ENCODE measurements at regions not wholly inside any gene's neighbourhood (a gene's known extent, or its start where the extent isn't known, plus 50 kb on each side); places are given as distances from the start of the nearest gene placed in this dataset.

GRCh38 chr1:5568321-5568720 is 423.9 kb downstream of the NPHP4 start:
- no peak for DNase-seq (ENCODE audit: low read depth)

- DNase-seq (ENCODE audit: low read depth), result no peak
Measured at GRCh38 chr1:5567839-5568238, 424.4 kb downstream of the NPHP4 start.

- DNase-seq (ENCODE audit: low read depth), result no peak
Measured at GRCh38 chr1:5566924-5567323, 425.3 kb downstream of the NPHP4 start.

- DNase-seq (ENCODE audit: low read depth), result no peak
Measured at GRCh38 chr1:5565281-5566125, 426.7 kb downstream of the NPHP4 start.

- DNase-seq (ENCODE audit: low read depth), result no peak
Measured at GRCh38 chr1:5564578-5565257, 427.5 kb downstream of the NPHP4 start.

- DNase-seq (ENCODE audit: low read depth), result no peak
Measured at GRCh38 chr1:5563861-5564577, 428.2 kb downstream of the NPHP4 start.

GRCh38 chr1:5562769-5563168 is 429.5 kb downstream of the NPHP4 start:
- no peak for DNase-seq (ENCODE audit: low read depth)

GRCh38 chr1:5562331-5562730 is 429.9 kb downstream of the NPHP4 start:
- no peak for DNase-seq (ENCODE audit: low read depth)

- no peak for DNase-seq (ENCODE audit: low read depth)
Measured at GRCh38 chr1:5559078-5559477, 433.1 kb downstream of the NPHP4 start.

GRCh38 chr1:5555853-5556252 is 436.4 kb downstream of the NPHP4 start:
- no peak for DNase-seq (ENCODE audit: low read depth)

- DNase-seq (ENCODE audit: low read depth), result no peak
Measured at GRCh38 chr1:5554784-5555183, 437.4 kb downstream of the NPHP4 start.

- DNase-seq (ENCODE audit: low read depth), result no peak
Measured at GRCh38 chr1:5554111-5554510, 438.1 kb downstream of the NPHP4 start.

GRCh38 chr1:5552787-5553484 is 439.3 kb downstream of the NPHP4 start:
- DNase-seq (ENCODE audit: low read depth), result no peak

GRCh38 chr1:5551274-5551975 is 440.8 kb downstream of the NPHP4 start:
- DNase-seq (ENCODE audit: low read depth), result no peak

GRCh38 chr1:5548266-5548665 is 444.0 kb downstream of the NPHP4 start:
- DNase-seq (ENCODE audit: low read depth), result no peak

- no peak for DNase-seq (ENCODE audit: low read depth)
Measured at GRCh38 chr1:5543235-5543634, 449.0 kb downstream of the NPHP4 start.

GRCh38 chr1:5532811-5533210 is 459.4 kb downstream of the NPHP4 start:
- no peak for DNase-seq (ENCODE audit: low read depth)

- DNase-seq (ENCODE audit: low read depth), result no peak
Measured at GRCh38 chr1:5526822-5527551, 465.2 kb downstream of the NPHP4 start.

GRCh38 chr1:5526385-5526750 is 465.9 kb downstream of the NPHP4 start:
- DNase-seq (ENCODE audit: low read depth), result no peak

- DNase-seq (ENCODE audit: low read depth), result no peak
Measured at GRCh38 chr1:5525597-5526384, 466.4 kb downstream of the NPHP4 start.

All from activated T-cell treated with anti-CD3 and anti-CD28 coated beads for 1 hour (primary cell).